MM.1S (cell line): ENCODE measurements at regions not wholly inside any gene's neighbourhood (a gene's known extent, or its start where the extent isn't known, plus 50 kb on each side); places are given as distances from the start of the nearest gene placed in this dataset.

Experiments
- DNase-seq: peaks from one replicate; pipeline ENCODE4 v3.0.0-alpha.2; 2015
- H2AFZ ChIP-seq: fragments of 300-600 bp; sonication (generic); 2 replicates; pipeline ENCODE4 v1.6.0; 2016; ENCODE audit warnings: antibody characterized with exemption, low read length
- H3F3A ChIP-seq: fragments of 300-600 bp; sonication (generic); 2 replicates; pipeline ENCODE4 v1.6.1; 2016; ENCODE audit warnings: mild to moderate bottlenecking, antibody characterized with exemption, low read length, moderate library complexity, mixed read lengths; ENCODE audit not compliant: insufficient read depth
- H3K27ac ChIP-seq: fragments of 300-600 bp; sonication (generic); 2 replicates; pipeline ENCODE4 v1.5.1; 2016; ENCODE audit warnings: mild to moderate bottlenecking, low read length
- H3K27me3 ChIP-seq: fragments of 300-600 bp; sonication (generic); replicated peaks from 2 replicates; pipeline ENCODE4 v1.6.0; 2016; ENCODE audit warnings: low read length; ENCODE audit not compliant: insufficient read depth
- H3K36me3 ChIP-seq: fragments of 300-600 bp; sonication (generic); replicated peaks from 2 replicates; pipeline ENCODE4 v1.6.1; 2016; ENCODE audit warnings: mild to moderate bottlenecking, low read length, mixed read lengths; ENCODE audit not compliant: insufficient read depth
- H3K4me1 ChIP-seq: fragments of 300-600 bp; sonication (generic); 2 replicates; pipeline ENCODE4 v1.6.1; 2016; ENCODE audit warnings: low read length, mixed read lengths
- H3K4me2 ChIP-seq: fragments of 300-600 bp; sonication (generic); 2 replicates; pipeline ENCODE4 v1.6.0; 2016; ENCODE audit warnings: low read depth, low read length
- H3K4me3 ChIP-seq: fragments of 300-600 bp; sonication (generic); 2 replicates; pipeline ENCODE4 v1.5.1; 2016; ENCODE audit warnings: low read length, mixed read lengths
- H3K79me2 ChIP-seq: fragments of 300-600 bp; sonication (generic); 2 replicates; pipeline ENCODE4 v1.6.1; 2016; ENCODE audit warnings: mixed run types, low read length, mixed read lengths
- H3K9ac ChIP-seq: fragments of 300-600 bp; sonication (generic); 2 replicates; pipeline ENCODE4 v1.6.1; 2016; ENCODE audit warnings: low read length, mixed read lengths
- H3K9me2 ChIP-seq: fragments of 300-600 bp; sonication (generic); replicated peaks from 2 replicates; pipeline ENCODE4 v1.6.1; 2016; ENCODE audit warnings: mild to moderate bottlenecking, low read length, mixed read lengths; ENCODE audit not compliant: insufficient read depth
- H3K9me3 ChIP-seq: fragments of 300-600 bp; sonication (generic); replicated peaks from 2 replicates; pipeline ENCODE4 v1.6.1; 2016; ENCODE audit warnings: mild to moderate bottlenecking, low read length, mixed read lengths; ENCODE audit not compliant: insufficient read depth
- H4K20me1 ChIP-seq: fragments of 300-600 bp; sonication (generic); 2 replicates; pipeline ENCODE4 v1.6.1; 2016; ENCODE audit warnings: mild to moderate bottlenecking, low read length, moderate library complexity, mixed read lengths; ENCODE audit not compliant: insufficient read depth
- EZH2 ChIP-seq: fragments of 300-600 bp; sonication (generic); optimal IDR thresholded peaks from 2 replicates; pipeline ENCODE3; 2017; ENCODE audit warnings: low read depth, mild to moderate bottlenecking, antibody characterized with exemption, low read length, mixed read lengths
- EZH2phosphoT487 ChIP-seq: fragments of 300-600 bp; sonication (generic); IDR thresholded peaks from 2 replicates; pipeline ENCODE4 v1.6.1; 2018; ENCODE audit warnings: antibody characterized with exemption, low read length
- TF ChIP-seq, protein P1 (sequence below): fragments of 300-600 bp; sonication (generic); IDR thresholded peaks from 2 replicates; pipeline ENCODE4 v1.5.1; 2016; ENCODE audit warnings: antibody characterized with exemption, low read length, mixed read lengths

DNA sequence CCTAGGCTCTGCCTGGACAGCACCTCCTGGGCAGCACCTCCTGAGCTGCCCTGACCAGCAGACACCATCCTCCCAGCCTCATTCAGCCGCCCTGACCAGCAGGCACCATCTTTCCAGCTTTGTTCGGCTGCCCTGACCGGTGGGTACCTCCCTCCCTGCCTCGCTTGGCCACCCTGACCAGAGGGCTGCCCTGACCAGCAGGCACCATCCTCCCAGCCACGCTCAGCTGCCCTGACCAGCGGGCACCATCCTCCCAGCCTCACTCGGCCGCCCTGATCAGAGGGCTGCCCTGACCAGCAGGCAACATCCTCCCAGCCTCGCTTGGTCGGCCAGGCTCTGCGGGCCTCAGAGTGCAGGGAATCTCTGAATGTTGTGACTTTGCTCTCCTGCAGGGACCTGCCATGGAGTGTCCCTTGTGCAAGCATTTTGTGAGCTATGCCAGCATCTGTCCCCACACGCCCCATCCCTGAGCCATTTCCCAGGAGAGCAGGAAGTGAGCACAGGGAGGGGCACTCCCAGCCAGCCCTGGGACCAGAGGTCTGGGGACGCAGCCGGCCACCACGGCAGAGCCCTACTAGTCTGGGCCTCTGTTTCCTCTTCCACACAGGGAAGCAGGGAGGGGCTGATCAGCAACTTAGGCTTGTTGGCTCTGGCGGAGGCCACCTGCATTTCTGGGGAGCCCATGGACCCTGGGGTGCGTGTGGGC lies 265.5 kb downstream of the SEC23A start:
- Histone ChIP-seq H3F3A (no peaks in the 10 kb centered on the region), H3K9ac (no peak overlapping the region), H3K9me3 (no peaks in the 10 kb centered on the region), H3K4me1 (no peaks in the 10 kb centered on the region), H3K4me3 (no peak overlapping the region), H3K9me2 (no peaks in the 10 kb centered on the region), H3K36me3 (no peaks in the 10 kb centered on the region), H3K79me2 (no peaks in the 10 kb centered on the region), H3K27me3 (no peaks in the 10 kb centered on the region), H3K27ac (no peak overlapping the region), H3K4me2 (no peak overlapping the region), H4K20me1 (no peaks in the 10 kb centered on the region), H2AFZ (no peak overlapping the region)
- TF ChIP-seq, protein P1, sequence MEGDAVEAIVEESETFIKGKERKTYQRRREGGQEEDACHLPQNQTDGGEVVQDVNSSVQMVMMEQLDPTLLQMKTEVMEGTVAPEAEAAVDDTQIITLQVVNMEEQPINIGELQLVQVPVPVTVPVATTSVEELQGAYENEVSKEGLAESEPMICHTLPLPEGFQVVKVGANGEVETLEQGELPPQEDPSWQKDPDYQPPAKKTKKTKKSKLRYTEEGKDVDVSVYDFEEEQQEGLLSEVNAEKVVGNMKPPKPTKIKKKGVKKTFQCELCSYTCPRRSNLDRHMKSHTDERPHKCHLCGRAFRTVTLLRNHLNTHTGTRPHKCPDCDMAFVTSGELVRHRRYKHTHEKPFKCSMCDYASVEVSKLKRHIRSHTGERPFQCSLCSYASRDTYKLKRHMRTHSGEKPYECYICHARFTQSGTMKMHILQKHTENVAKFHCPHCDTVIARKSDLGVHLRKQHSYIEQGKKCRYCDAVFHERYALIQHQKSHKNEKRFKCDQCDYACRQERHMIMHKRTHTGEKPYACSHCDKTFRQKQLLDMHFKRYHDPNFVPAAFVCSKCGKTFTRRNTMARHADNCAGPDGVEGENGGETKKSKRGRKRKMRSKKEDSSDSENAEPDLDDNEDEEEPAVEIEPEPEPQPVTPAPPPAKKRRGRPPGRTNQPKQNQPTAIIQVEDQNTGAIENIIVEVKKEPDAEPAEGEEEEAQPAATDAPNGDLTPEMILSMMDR, result no peak
- TF ChIP-seq EZH2phosphoT487 (no peak), EZH2 (no peak)
- no peak for DNase-seq

DNA sequence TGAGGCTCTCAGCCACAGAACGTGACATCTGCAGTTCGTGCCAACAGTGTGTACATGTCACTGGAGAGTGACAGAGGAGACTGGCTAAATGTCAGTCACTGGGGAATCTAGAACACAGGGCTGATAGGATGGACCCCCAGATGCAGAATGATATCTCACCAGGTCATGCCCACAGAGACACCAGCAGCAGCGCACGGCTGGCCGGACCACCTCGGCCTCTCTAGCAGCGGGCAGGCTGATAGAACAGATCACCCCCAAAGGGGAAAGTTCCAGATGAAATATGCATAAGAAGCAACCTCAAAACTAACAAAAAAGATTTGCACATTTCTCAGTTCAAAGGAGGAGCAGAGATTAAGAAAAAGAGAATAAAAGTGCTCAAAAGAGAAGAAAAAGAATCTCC lies 266.5 kb downstream of the SEC23A start:
- H3K4me1 ChIP-seq, result no peaks in the 10 kb centered on the region
- H3K27me3 ChIP-seq, result no peaks in the 10 kb centered on the region
- H3K79me2 ChIP-seq, result no peaks in the 10 kb centered on the region
- DNase-seq, result no peak
- H3K4me2 ChIP-seq, result no peak overlapping the region
- H3F3A ChIP-seq, result no peaks in the 10 kb centered on the region
- H3K9me3 ChIP-seq, result no peaks in the 10 kb centered on the region
- no peak overlapping the region for H2AFZ ChIP-seq
- no peak overlapping the region for H3K27ac ChIP-seq
- no peaks in the 10 kb centered on the region for H3K9me2 ChIP-seq
- TF ChIP-seq, protein P1, result no peak
- TF ChIP-seq EZH2phosphoT487 (no peak), EZH2 (no peak)
- no peak overlapping the region for H3K9ac ChIP-seq
- H3K4me3 ChIP-seq, result no peak overlapping the region
- no peaks in the 10 kb centered on the region for H3K36me3 ChIP-seq
- no peaks in the 10 kb centered on the region for H4K20me1 ChIP-seq

DNA sequence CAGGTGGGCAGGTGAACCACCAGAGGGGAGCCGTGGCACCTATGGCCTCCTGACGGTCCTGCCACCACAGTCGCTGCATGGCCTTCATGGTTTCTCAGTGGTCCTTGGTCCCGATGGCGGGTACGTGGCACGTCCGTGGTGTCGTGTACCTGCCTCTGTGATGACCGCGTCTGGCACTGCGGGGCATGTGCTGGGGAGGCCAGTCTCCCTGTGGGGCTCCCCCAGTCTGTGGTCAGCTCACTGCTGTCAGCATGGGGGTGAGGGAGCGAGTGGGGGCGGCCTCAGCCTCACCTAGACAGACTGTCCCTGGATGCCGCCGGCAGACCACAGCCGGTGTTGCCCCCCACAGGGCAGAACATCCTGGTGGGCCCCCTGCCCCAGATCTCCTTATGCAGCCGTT lies 267.2 kb downstream of the SEC23A start:
- Histone ChIP-seq H3K4me2 (no peak overlapping the region), H3K27me3 (no peaks in the 10 kb centered on the region), H3K4me3 (no peak overlapping the region), H3K9ac (no peak overlapping the region), H3K9me2 (no peaks in the 10 kb centered on the region), H3K4me1 (no peaks in the 10 kb centered on the region), H3K9me3 (no peaks in the 10 kb centered on the region), H2AFZ (no peak overlapping the region), H3K79me2 (no peaks in the 10 kb centered on the region), H3F3A (no peaks in the 10 kb centered on the region), H3K36me3 (no peaks in the 10 kb centered on the region), H4K20me1 (no peaks in the 10 kb centered on the region), H3K27ac (no peak overlapping the region)
- no peak for DNase-seq
- TF ChIP-seq, protein P1, result no peak
- TF ChIP-seq EZH2phosphoT487 (no peak), EZH2 (no peak)
